ENCODE measurements at regions not wholly inside any gene's neighbourhood (a gene's known extent, or its start where the extent isn't known, plus 50 kb on each side); places are given as distances from the start of the nearest gene placed in this dataset.

DNA sequence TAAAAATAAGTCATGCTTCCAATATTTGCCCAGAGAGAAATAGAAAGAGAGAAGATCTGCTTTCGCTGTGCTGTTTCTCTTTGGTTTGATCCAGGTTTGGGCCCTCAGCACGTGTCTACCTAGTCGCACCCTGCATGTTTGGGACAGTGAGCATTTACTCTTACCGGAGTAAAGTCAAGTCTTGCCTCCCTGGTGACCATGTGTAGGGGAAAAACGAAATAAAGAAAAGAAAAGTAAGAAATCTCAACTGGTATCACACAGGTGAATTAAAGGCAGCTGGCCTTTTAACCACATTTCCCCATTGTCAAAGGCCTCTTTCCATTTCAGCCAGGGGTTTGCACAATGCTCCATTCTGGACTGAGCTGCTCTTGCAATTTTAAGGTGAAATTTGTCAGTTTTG is 619.4 kb downstream of the VRK1 start:
- no peak for TF ChIP-seq POLR2AphosphoS5 (IDR thresholded peaks at IDR 0.05)
- TF ChIP-seq, protein P1, sequence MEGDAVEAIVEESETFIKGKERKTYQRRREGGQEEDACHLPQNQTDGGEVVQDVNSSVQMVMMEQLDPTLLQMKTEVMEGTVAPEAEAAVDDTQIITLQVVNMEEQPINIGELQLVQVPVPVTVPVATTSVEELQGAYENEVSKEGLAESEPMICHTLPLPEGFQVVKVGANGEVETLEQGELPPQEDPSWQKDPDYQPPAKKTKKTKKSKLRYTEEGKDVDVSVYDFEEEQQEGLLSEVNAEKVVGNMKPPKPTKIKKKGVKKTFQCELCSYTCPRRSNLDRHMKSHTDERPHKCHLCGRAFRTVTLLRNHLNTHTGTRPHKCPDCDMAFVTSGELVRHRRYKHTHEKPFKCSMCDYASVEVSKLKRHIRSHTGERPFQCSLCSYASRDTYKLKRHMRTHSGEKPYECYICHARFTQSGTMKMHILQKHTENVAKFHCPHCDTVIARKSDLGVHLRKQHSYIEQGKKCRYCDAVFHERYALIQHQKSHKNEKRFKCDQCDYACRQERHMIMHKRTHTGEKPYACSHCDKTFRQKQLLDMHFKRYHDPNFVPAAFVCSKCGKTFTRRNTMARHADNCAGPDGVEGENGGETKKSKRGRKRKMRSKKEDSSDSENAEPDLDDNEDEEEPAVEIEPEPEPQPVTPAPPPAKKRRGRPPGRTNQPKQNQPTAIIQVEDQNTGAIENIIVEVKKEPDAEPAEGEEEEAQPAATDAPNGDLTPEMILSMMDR (IDR thresholded peaks at IDR 0.05): no peak

All from prostate gland (tissue), 2 donors.